IMR-90 (cell line): ENCODE measurements at regions not wholly inside any gene's neighbourhood (a gene's known extent, or its start where the extent isn't known, plus 50 kb on each side); places are given as distances from the start of the nearest gene placed in this dataset.

Experiments
- ATAC-seq: fragments of 200-7000 bp; cut with Tn5 transposase; 2 replicates; pipeline ENCODE4 v1.9.1; 2020; ENCODE audit warnings: low read depth, mild to moderate bottlenecking, moderate library complexity
- BruUV-seq: library from RNA; stranded (reverse); fragments of 400-500 nt; replicated peaks from 2 replicates; lab custom pipeline; 2021; lab: Mats Ljungman, UMichigan
- CTCF ChIA-PET: fragments of 300-600 bp; formaldehyde crosslinking; extraction: SDS; loops from one replicate; lab custom pipeline; 2021; ENCODE audit warnings: antibody characterized with exemption; lab: Yijun Ruan, JAX
- POLR2A ChIA-PET: fragments of 300-600 bp; sonication (Branson Sonifier 250); formaldehyde crosslinking; loops from one replicate; lab custom pipeline; 2022; ENCODE audit warnings: antibody characterized with exemption; ENCODE audit not compliant: unreplicated experiment; lab: Charles Lee
- DNase-seq: peaks from one replicate; pipeline ENCODE4 v3.0.0; 2013
- H2AFZ ChIP-seq: replicated peaks from 2 replicates; pipeline ENCODE3; 2013; ENCODE audit warnings: low read length, mild to moderate bottlenecking; ENCODE audit not compliant: poor library complexity
- H2AK5ac ChIP-seq: 2 replicates; pipeline ENCODE4 v1.6.1; 2013; ENCODE audit warnings: low read depth, low read length, inconsistent platforms
- H2AK9ac ChIP-seq: replicated peaks from 2 replicates; pipeline ENCODE3; 2013; ENCODE audit warnings: mild to moderate bottlenecking, low read depth, low read length, moderate library complexity; ENCODE audit not compliant: poor library complexity
- H2BK120ac ChIP-seq: 2 replicates; pipeline ENCODE4 v1.6.1; 2013; ENCODE audit warnings: low read depth, low read length, inconsistent platforms
- H2BK15ac ChIP-seq: 3 replicates; pipeline ENCODE4 v1.6.1; 2013; ENCODE audit warnings: low read depth, low read length, inconsistent platforms
- H2BK20ac ChIP-seq: 2 replicates; pipeline ENCODE4 v1.6.1; 2013; ENCODE audit warnings: low read depth, mild to moderate bottlenecking, inconsistent platforms, low read length, moderate library complexity
- H2BK5ac ChIP-seq: 2 replicates; pipeline ENCODE4 v1.6.1; 2013; ENCODE audit warnings: mild to moderate bottlenecking, low read depth, low read length, inconsistent platforms; ENCODE audit not compliant: poor library complexity, severe bottlenecking
- H3K14ac ChIP-seq: replicated peaks from 2 replicates; pipeline ENCODE4 v1.6.1; 2013; ENCODE audit warnings: low read depth, low read length, inconsistent platforms
- H3K18ac ChIP-seq: 2 replicates; pipeline ENCODE4 v1.6.1; 2013; ENCODE audit warnings: low read depth, low read length, control low read depth
- H3K23ac ChIP-seq: 2 replicates; pipeline ENCODE4 v1.6.1; 2013; ENCODE audit warnings: low read depth, low read length, inconsistent platforms
- H3K27ac ChIP-seq: 2 replicates; pipeline ENCODE4 v1.5.1; 2013; ENCODE audit warnings: mild to moderate bottlenecking, control low read depth, low read length; ENCODE audit not compliant: insufficient read depth
- H3K27me3 ChIP-seq: 2 replicates; pipeline ENCODE4 v1.6.1; 2013; ENCODE audit warnings: low read length; ENCODE audit not compliant: control insufficient read depth, insufficient read depth
- H3K36me3 ChIP-seq: 2 replicates; pipeline ENCODE4 v1.6.1; 2013; ENCODE audit warnings: low read length, mixed read lengths; ENCODE audit not compliant: control insufficient read depth, insufficient read depth
- H3K4ac ChIP-seq: 2 replicates; pipeline ENCODE4 v1.6.1; 2013; ENCODE audit warnings: low read depth, low read length, inconsistent platforms
- H3K4me1 ChIP-seq: 2 replicates; pipeline ENCODE4 v1.6.1; 2013; ENCODE audit warnings: low read length, mixed read lengths; ENCODE audit not compliant: control insufficient read depth, insufficient read depth
- H3K4me2 ChIP-seq: 2 replicates; pipeline ENCODE4 v1.6.1; 2013; ENCODE audit warnings: low read depth, mild to moderate bottlenecking, control low read depth, low read length, moderate library complexity
- H3K4me3 ChIP-seq: 2 replicates; pipeline ENCODE4 v1.5.1; 2013; ENCODE audit warnings: low read depth, mild to moderate bottlenecking, control low read depth, low read length, moderate library complexity; ENCODE audit not compliant: insufficient read depth
- H3K56ac ChIP-seq: 2 replicates; pipeline ENCODE4 v1.6.1; 2013; ENCODE audit warnings: low read length, inconsistent platforms; ENCODE audit not compliant: insufficient read depth; ENCODE audit errors: extremely low read depth
- H3K79me1 ChIP-seq, 2 experiments: 2 replicates each; pipeline ENCODE4 v1.6.1; 2013; ENCODE audit warnings: low read length in 2 of 2, inconsistent platforms in 1 of 2, low read depth in 1 of 2
- H3K9ac ChIP-seq: 2 replicates; pipeline ENCODE4 v1.6.1; 2013; ENCODE audit warnings: low read depth, low read length, control low read depth
- H3K9me1 ChIP-seq: 2 replicates; pipeline ENCODE4 v1.6.1; 2013; ENCODE audit warnings: low read length, inconsistent platforms; ENCODE audit not compliant: insufficient read depth
- H3K9me3 ChIP-seq: 2 replicates; pipeline ENCODE4 v1.6.1; 2013; ENCODE audit warnings: low read length; ENCODE audit not compliant: control insufficient read depth, insufficient read depth
- H4K20me1 ChIP-seq: 2 replicates; pipeline ENCODE4 v1.6.1; 2013; ENCODE audit warnings: low read length, inconsistent platforms; ENCODE audit not compliant: insufficient read depth
- H4K5ac ChIP-seq: 2 replicates; pipeline ENCODE4 v1.6.1; 2013; ENCODE audit warnings: mild to moderate bottlenecking, low read depth, low read length, control low read depth
- H4K8ac ChIP-seq, 2 experiments: 2 replicates each; pipeline ENCODE4 v1.6.1; 2013; ENCODE audit warnings: low read depth in 2 of 2, low read length in 2 of 2, control low read depth in 1 of 2, inconsistent platforms in 1 of 2
- H4K91ac ChIP-seq: 2 replicates; pipeline ENCODE4 v1.6.1; 2013; ENCODE audit warnings: low read depth, low read length, inconsistent platforms; ENCODE audit not compliant: insufficient read depth
- CEBPB ChIP-seq: IDR thresholded peaks from 2 replicates; pipeline ENCODE4 v1.6.1; 2012; ENCODE audit warnings: low read depth, low read length, improper control_type of control experiment
- CHD1 ChIP-seq: IDR thresholded peaks from 2 replicates; pipeline ENCODE4 v1.6.1; 2012; ENCODE audit warnings: low read depth, low read length, improper control_type of control experiment
- CTCF ChIP-seq: conservative IDR thresholded peaks from 2 replicates; pipeline ENCODE4 v1.5.1; 2012; ENCODE audit warnings: mild to moderate bottlenecking, low read depth, low read length, improper control_type of control experiment
- ELK1 ChIP-seq: fragments of 150-350 bp; IDR thresholded peaks from 2 replicates; pipeline ENCODE4 v1.6.1; 2016; ENCODE audit warnings: low read depth, mild to moderate bottlenecking, low read length, moderate library complexity, borderline replicate concordance
- MAZ ChIP-seq: IDR thresholded peaks from 2 replicates; pipeline ENCODE4 v1.6.1; 2012; ENCODE audit warnings: low read depth, mild to moderate bottlenecking, low read length, improper control_type of control experiment, moderate library complexity, borderline replicate concordance
- RFX5 ChIP-seq: IDR thresholded peaks from 2 replicates; pipeline ENCODE4 v1.8.0; 2012; ENCODE audit warnings: low read depth, mild to moderate bottlenecking, low read length, moderate library complexity
- WGBS, 2 experiments: methylation state at CpG; one replicate each; pipeline versions ENCODE4 v1.1.5 to v1.1.7; 2013; ENCODE audit warnings: missing lambda C conversion rate in 2 of 2; ENCODE audit not compliant: insufficient read length in 1 of 2; ENCODE audit errors: extremely low coverage in 2 of 2; 5-methylcytosine and 5-hydroxymethylcytosine counted together
- dilution Hi-C: fragments of 300-500 bp; cut with HindIII; formaldehyde crosslinking; loops from one replicate; pipeline ENCODE4 v1.14.3; 2018; ENCODE audit warnings: low sequenced_read_pairs; ENCODE audit not compliant: unreplicated experiment
- in situ Hi-C: fragments of 300-500 bp; cut with MboI; formaldehyde crosslinking; loops from 3 replicates; pipeline ENCODE4 v1.14.3; 2019; ENCODE audit warnings: low sequenced_read_pairs, inconsistent platforms, mixed read lengths
- intact Hi-C: fragments of 100-400 bp; cut with micrococcal nuclease; formaldehyde crosslinking; loops from 2 replicates; pipeline ENCODE4 v1.10.0; 2022

- Histone ChIP-seq H3K56ac (no peak overlapping the region), H4K20me1 (no peaks in the 10 kb centered on the region), H2AFZ (no peak overlapping the region), H3K4me1 (no peaks in the 10 kb centered on the region), H3K27me3 (no peaks in the 10 kb centered on the region), H2BK20ac (no peak overlapping the region), H3K9me1 (no peaks in the 10 kb centered on the region), H3K79me1 (no peaks in the 10 kb centered on the region), H3K27ac (no peak overlapping the region), H3K4ac (no peak overlapping the region), H3K9me3 (peaks cover 8% of the 10 kb centered on the region), H2BK120ac (no peak overlapping the region), H4K5ac (no peak overlapping the region), H4K8ac (no peak overlapping the region), H3K36me3 (no peaks in the 10 kb centered on the region), H2BK15ac (no peak overlapping the region), H3K23ac (no peak overlapping the region), H3K9ac (no peak overlapping the region), H4K91ac (no peak overlapping the region), H3K4me2 (no peak overlapping the region), H2BK5ac (peak overlapping the region; percentile 33), H2AK5ac (no peak overlapping the region), H3K4me3 (no peak overlapping the region), H3K18ac (no peak overlapping the region), H2AK9ac (no peak overlapping the region), H3K14ac (no peak overlapping the region)
- ChIA-PET CTCF (no interaction called here), POLR2A (no interaction called here)
- dilution Hi-C loops (no loop called here), intact Hi-C loops (no loop called here), in situ Hi-C loops (no loop called here)
- WGBS, 2 experiments: no CpG with 5 or more reads among the region's 1 CpG
- ATAC-seq: no peak
- no peak for TF ChIP-seq MAZ
- TF ChIP-seq ELK1: no peak
- TF ChIP-seq CHD1: no peak
- TF ChIP-seq CTCF: no peak
- TF ChIP-seq CEBPB: no peak
- no peak for TF ChIP-seq RFX5
- BruUV-seq: no TSS peak
- no peak for DNase-seq
Observed at GRCh38 chr2:129067070-129067469, 748.4 kb upstream of the HS6ST1 start.
